H1 (cell line): ENCODE measurements at regions not wholly inside any gene's neighbourhood (a gene's known extent, or its start where the extent isn't known, plus 50 kb on each side); places are given as distances from the start of the nearest gene placed in this dataset.

Experiments used
- CTCF ChIA-PET: fragments of 300-600 bp; sonication (Branson Sonifier 250); formaldehyde crosslinking; loops from one replicate; lab custom pipeline; 2021; ENCODE audit not compliant: partially characterized antibody; lab: Charles Lee
- POLR2A ChIA-PET: fragments of 300-600 bp; sonication (Branson Sonifier 250); formaldehyde crosslinking; loops from one replicate; lab custom pipeline; 2021; ENCODE audit warnings: inconsistent platforms; ENCODE audit not compliant: partially characterized antibody; lab: Charles Lee
- DNase-seq, 2 experiments: peaks; one replicate each; pipeline versions ENCODE4 v3.0.0 to v3.0.0-alpha.2; 2010 to 2022; ENCODE audit warnings: low spot score in 2 of 2, low read depth in 1 of 2, mixed read lengths in 1 of 2
- FAIRE-seq: peaks from 2 replicates; lab custom pipeline; 2011; peaks lifted over from hg19 to GRCh38; lab: Jason Lieb, UNC
- H2AFZ ChIP-seq: 2 replicates; pipeline ENCODE4 v1.8.1; 2012; ENCODE audit warnings: low read length, inconsistent platforms
- H2AK5ac ChIP-seq: 2 replicates; pipeline ENCODE4 v1.6.1; 2013; ENCODE audit warnings: low read depth, low read length
- H2BK120ac ChIP-seq: replicated peaks from 2 replicates; pipeline ENCODE3; 2013; ENCODE audit warnings: low read depth, low read length, inconsistent platforms
- H2BK12ac ChIP-seq: 2 replicates; pipeline ENCODE4 v1.6.1; 2013; ENCODE audit warnings: low read depth, low read length
- H2BK15ac ChIP-seq: 2 replicates; pipeline ENCODE4 v1.6.1; 2013; ENCODE audit warnings: low read length
- H2BK20ac ChIP-seq: 2 replicates; pipeline ENCODE4 v1.6.1; 2013; ENCODE audit warnings: low read length
- H2BK5ac ChIP-seq: 2 replicates; pipeline ENCODE4 v1.6.1; 2013; ENCODE audit warnings: low read depth, low read length
- H3K14ac ChIP-seq: 2 replicates; pipeline ENCODE4 v1.6.1; 2013; ENCODE audit warnings: inconsistent platforms; ENCODE audit not compliant: insufficient read length
- H3K18ac ChIP-seq: 2 replicates; pipeline ENCODE4 v1.6.1; 2013; ENCODE audit warnings: low read length; ENCODE audit errors: extremely low read depth
- H3K23ac ChIP-seq: 2 replicates; pipeline ENCODE4 v1.6.1; 2013; ENCODE audit warnings: inconsistent platforms; ENCODE audit not compliant: insufficient read length
- H3K23me2 ChIP-seq: 2 replicates; pipeline ENCODE4 v1.6.1; 2013; ENCODE audit warnings: low read depth, low read length
- H3K27ac ChIP-seq: 2 replicates; pipeline ENCODE4 v1.6.1; 2011; ENCODE audit warnings: low read depth, low read length, inconsistent platforms
- H3K27me3 ChIP-seq, 4 experiments: replicated peaks in 1 of 4; 1 replicate in 1 of 4; 2 replicates in 3 of 4; pipeline versions ENCODE4 v1.6.1 to v1.8.1; 2011 to 2013; ENCODE audit warnings: low read length in 3 of 4, mild to moderate bottlenecking in 3 of 4, inconsistent platforms in 2 of 4, mixed read lengths in 2 of 4, moderate library complexity in 1 of 4; ENCODE audit not compliant: control insufficient read depth in 3 of 4, insufficient read depth in 3 of 4; ENCODE audit errors: extremely low read depth in 1 of 4
- H3K36me3 ChIP-seq, 4 experiments: 2 replicates each; pipeline versions ENCODE4 v1.6.1 to v1.8.1; 2011 to 2013; ENCODE audit warnings: mild to moderate bottlenecking in 4 of 4, low read length in 3 of 4, moderate library complexity in 2 of 4, control low read depth in 1 of 4, inconsistent platforms in 1 of 4; ENCODE audit not compliant: insufficient read depth in 4 of 4, control insufficient read depth in 2 of 4
- H3K4ac ChIP-seq: replicated peaks from 2 replicates; pipeline ENCODE3; 2013; ENCODE audit warnings: low read length, low read depth, mixed read lengths, inconsistent platforms; ENCODE audit not compliant: insufficient read length
- H3K4me1 ChIP-seq, 4 experiments: replicated peaks in 1 of 4; 1 replicate in 1 of 4; 2 replicates in 3 of 4; pipeline versions ENCODE4 v1.6.1 to v1.8.1; 2011 to 2013; ENCODE audit warnings: low read length in 3 of 4, inconsistent platforms in 2 of 4, mixed read lengths in 1 of 4; ENCODE audit not compliant: insufficient read depth in 4 of 4, control insufficient read depth in 3 of 4
- H3K4me2 ChIP-seq, 2 experiments: 2 replicates each; pipeline versions ENCODE4 v1.6.1 to v1.8.1; 2011 to 2013; ENCODE audit warnings: low read depth in 2 of 2, low read length in 2 of 2, control low read depth in 1 of 2, inconsistent platforms in 1 of 2, mild to moderate bottlenecking in 1 of 2; ENCODE audit not compliant: insufficient read depth in 1 of 2
- H3K4me3 ChIP-seq, 4 experiments: fragments of 200-600, 300-600 bp in 1 of 4; sonication (generic), shearing (Covaris generic), sonication (Bioruptor Twin) in 1 of 4; 2 replicates each; pipeline versions ENCODE4 v1.5.1 to v1.8.1; 2011 to 2016; ENCODE audit warnings: low read length in 4 of 4, low read depth in 3 of 4, control low read depth in 2 of 4, inconsistent platforms in 2 of 4, mild to moderate bottlenecking in 2 of 4, mixed read lengths in 1 of 4, moderate library complexity in 1 of 4; ENCODE audit not compliant: insufficient read depth in 2 of 4; ENCODE audit errors: extremely low read depth in 1 of 4
- H3K56ac ChIP-seq: replicated peaks from 2 replicates; pipeline ENCODE3; 2013; ENCODE audit warnings: low read depth, mild to moderate bottlenecking, mixed read lengths, low read length, inconsistent platforms; ENCODE audit not compliant: insufficient read length
- H3K79me1 ChIP-seq: 2 replicates; pipeline ENCODE4 v1.6.1; 2013; ENCODE audit warnings: low read depth, low read length, control low read depth
- H3K79me2 ChIP-seq, 2 experiments: 2 replicates each; pipeline versions ENCODE4 v1.6.1 to v1.8.1; 2012 to 2013; ENCODE audit warnings: low read length in 2 of 2, mild to moderate bottlenecking in 2 of 2, inconsistent platforms in 1 of 2; ENCODE audit not compliant: insufficient read depth in 2 of 2, control insufficient read depth in 1 of 2
- H3K9ac ChIP-seq, 4 experiments: replicated peaks in 1 of 4; 1 replicate in 1 of 4; 2 replicates in 3 of 4; pipeline versions ENCODE4 v1.6.1 to v1.8.1; 2011 to 2013; ENCODE audit warnings: low read depth in 3 of 4, low read length in 3 of 4, control low read depth in 2 of 4, mild to moderate bottlenecking in 2 of 4, moderate library complexity in 2 of 4, inconsistent platforms in 1 of 4; ENCODE audit errors: extremely low read depth in 1 of 4
- H3K9me3 ChIP-seq, 2 experiments: 2 replicates each; pipeline versions ENCODE4 v1.6.1 to v1.8.1; 2012 to 2013; ENCODE audit warnings: mild to moderate bottlenecking in 2 of 2, moderate library complexity in 2 of 2, control low read depth in 1 of 2, inconsistent platforms in 1 of 2, low read depth in 1 of 2, low read length in 1 of 2, mixed read lengths in 1 of 2; ENCODE audit not compliant: insufficient read depth in 2 of 2
- H4K20me1 ChIP-seq, 2 experiments: replicated peaks in 1 of 2; 2 replicates each; pipeline versions ENCODE3 to v1.8.1; 2011 to 2013; ENCODE audit warnings: inconsistent platforms in 2 of 2, low read length in 2 of 2, mild to moderate bottlenecking in 1 of 2; ENCODE audit not compliant: insufficient read depth in 2 of 2, control insufficient read depth in 1 of 2
- H4K5ac ChIP-seq: 2 replicates; pipeline ENCODE4 v1.6.1; 2013; ENCODE audit warnings: low read length, low read depth, mixed read lengths, inconsistent platforms; ENCODE audit not compliant: insufficient read length
- H4K8ac ChIP-seq: 2 replicates; pipeline ENCODE4 v1.8.0; 2013; ENCODE audit warnings: mild to moderate bottlenecking, moderate library complexity, low read length, inconsistent platforms; ENCODE audit not compliant: insufficient read depth; ENCODE audit errors: extremely low read depth
- H4K91ac ChIP-seq: replicated peaks from 2 replicates; pipeline ENCODE3; 2013; ENCODE audit warnings: low read length, mixed read lengths, inconsistent platforms; ENCODE audit not compliant: insufficient read length
- ASH2L ChIP-seq: fragments of 200-600, 300-600 bp; sonication (generic); IDR thresholded peaks from one replicate; pipeline ENCODE4 v1.7.1; 2017; ENCODE audit warnings: low read length
- BCL11A ChIP-seq, 2 experiments: IDR thresholded peaks; one replicate each; pipeline ENCODE4 v1.6.1; 2011; ENCODE audit warnings: low read depth in 2 of 2, low read length in 2 of 2, mild to moderate bottlenecking in 2 of 2
- CBX8 ChIP-seq: fragments of 300-800, 300-1000 bp; sonication (generic); IDR thresholded peaks from 2 replicates; pipeline ENCODE4 v1.7.1; 2016; ENCODE audit warnings: low read depth, low read length, borderline replicate concordance
- EZH2 ChIP-seq: fragments of 200-600 bp; sonication (generic); IDR thresholded peaks from 2 replicates; pipeline ENCODE4 v1.7.1; 2012; ENCODE audit warnings: low read depth, mild to moderate bottlenecking, moderate library complexity, low read length, inconsistent platforms; ENCODE audit not compliant: severe bottlenecking
- FOSL1 ChIP-seq: IDR thresholded peaks from 2 replicates; pipeline ENCODE4 v1.6.1; 2011; ENCODE audit warnings: mild to moderate bottlenecking, low read depth, low read length, moderate library complexity; ENCODE audit not compliant: insufficient read depth
- JUND ChIP-seq: IDR thresholded peaks from 2 replicates; pipeline ENCODE4 v1.6.1; 2011; ENCODE audit warnings: mild to moderate bottlenecking, improper control_type of control experiment, low read length
- POU5F1 ChIP-seq: IDR thresholded peaks from 2 replicates; pipeline ENCODE4 v1.6.1; 2011; ENCODE audit warnings: low read depth, mild to moderate bottlenecking, low read length, moderate library complexity
- RFX5 ChIP-seq: IDR thresholded peaks from 2 replicates; pipeline ENCODE4 v1.6.1; 2011; ENCODE audit warnings: low read depth, low read length, improper control_type of control experiment, borderline replicate concordance
- RXRA ChIP-seq: IDR thresholded peaks from 2 replicates; pipeline ENCODE4 v1.6.1; 2011; ENCODE audit warnings: low read depth, mild to moderate bottlenecking, low read length, moderate library complexity; ENCODE audit not compliant: insufficient read depth
- SP2 ChIP-seq: IDR thresholded peaks from 2 replicates; pipeline ENCODE4 v1.6.1; 2012; ENCODE audit warnings: mild to moderate bottlenecking, low read length, inconsistent platforms
- WGBS, 2 experiments: shearing (Covaris generic) in 1 of 2; methylation state at CpG; one replicate each; pipeline versions ENCODE4 v1.1.6 to v1.1.7; 2013 to 2015; ENCODE audit warnings: low lambda C conversion rate in 2 of 2, mixed read lengths in 2 of 2, inconsistent platforms in 1 of 2, low coverage in 1 of 2, missing lambda C conversion rate in 1 of 2; ENCODE audit not compliant: insufficient replicate concordance in 2 of 2, insufficient coverage in 1 of 2, insufficient read length in 1 of 2; ENCODE audit errors: extremely low coverage in 1 of 2, missing lambda C conversion rate in 1 of 2; 5-methylcytosine and 5-hydroxymethylcytosine counted together
- TF ChIP-seq, protein P1 (sequence below): IDR thresholded peaks from 2 replicates; pipeline ENCODE4 v1.6.1; 2012; ENCODE audit warnings: inconsistent platforms

DNA sequence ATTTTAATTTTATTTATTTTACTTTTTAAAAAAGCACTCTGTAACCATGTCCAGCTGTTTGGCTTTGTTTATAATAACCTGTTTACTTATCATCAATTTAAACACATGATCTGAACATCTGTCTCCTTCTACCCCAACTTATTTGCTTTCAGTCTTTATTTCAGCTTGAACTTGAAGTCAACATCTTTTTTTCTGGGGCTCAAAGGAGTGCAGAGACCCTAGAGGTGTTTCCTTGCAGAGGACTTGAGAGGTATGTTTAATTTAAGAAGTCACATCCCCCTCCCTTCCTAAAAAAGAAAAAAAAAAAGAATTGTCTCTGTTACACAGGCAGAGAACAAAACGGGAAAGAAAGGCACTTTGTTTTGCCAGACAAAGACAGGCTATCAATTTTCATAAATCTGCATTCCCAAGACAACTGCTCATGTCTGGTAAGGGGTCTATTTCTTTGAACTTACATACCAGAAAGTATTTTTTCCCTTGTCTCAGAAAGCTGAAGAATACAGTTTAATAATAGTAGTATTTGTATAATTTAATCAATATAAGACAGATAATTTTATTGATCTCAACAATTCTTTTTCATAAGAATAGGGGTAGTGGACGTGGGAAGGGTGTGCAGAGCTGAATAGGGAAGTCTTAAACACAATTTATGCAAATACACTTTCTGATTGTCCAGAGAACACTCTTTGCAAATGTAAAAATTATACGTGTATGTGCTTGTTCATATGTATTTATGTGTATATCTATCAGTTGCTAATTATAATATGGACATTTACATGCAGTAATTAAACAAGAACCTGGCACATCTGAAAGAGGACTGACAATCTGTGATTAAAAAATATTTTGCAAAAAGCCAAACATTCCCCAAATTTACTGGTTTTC lies 109.7 kb upstream of the PDZRN3 start:
- H2BK120ac ChIP-seq = no peak overlapping the region
- H3K79me2 ChIP-seq = no peaks in the 10 kb centered on the region
- no peak overlapping the region for H3K27ac ChIP-seq
- no peaks in the 10 kb centered on the region for H3K79me1 ChIP-seq
- no peaks in the 10 kb centered on the region for H3K27me3 ChIP-seq
- ChIA-PET POLR2A (interaction anchor here (0.7 kb wide), 1 partner anchor 15 kb away, joined by 3 read pairs; no protein-coding TSS in a partner anchor), CTCF (interaction anchor here (0.6 kb wide), 1 partner anchor 587 kb away, joined by 3 read pairs; no protein-coding TSS in a partner anchor)
- no peak overlapping the region for H3K4me3 ChIP-seq
- H2AK5ac ChIP-seq = no peak overlapping the region
- no peak overlapping the region for H2AFZ ChIP-seq
- H2BK5ac ChIP-seq = no peak overlapping the region
- WGBS, 2 experiments = 64% methylated on average over 3 of the region's 3 CpGs; no CpG with 5 or more reads in 1 of the 2 experiments
- FAIRE-seq (no peak), DNase-seq (no peak)
- H3K23me2 ChIP-seq = no peaks in the 10 kb centered on the region
- H3K9ac ChIP-seq = no peak overlapping the region
- H4K20me1 ChIP-seq = no peaks in the 10 kb centered on the region
- no peaks in the 10 kb centered on the region for H3K9me3 ChIP-seq
- H2BK20ac ChIP-seq = no peak overlapping the region
- H2BK15ac ChIP-seq = no peak overlapping the region
- H3K4me2 ChIP-seq = no peak overlapping the region
- H3K56ac ChIP-seq = no peak overlapping the region
- H3K4me1 ChIP-seq = peaks cover 0 to 7% (median 4%) of the 10 kb centered on the region in 4 experiments; a peak in 3 of 7 replicates
- no peak overlapping the region for H4K8ac ChIP-seq
- no peak for TF ChIP-seq JUND
- TF ChIP-seq RXRA = no peak
- no peak for TF ChIP-seq BCL11A (IDR thresholded peaks at IDR 0.05; ENCODE audit: low read depth in 2 of 2, low read length in 2 of 2)
- TF ChIP-seq EZH2 = no peak
- no peak for TF ChIP-seq RFX5
- TF ChIP-seq CBX8 = no peak
- TF ChIP-seq ASH2L = no peak
- TF ChIP-seq POU5F1 = no peak
- TF ChIP-seq, protein P1, sequence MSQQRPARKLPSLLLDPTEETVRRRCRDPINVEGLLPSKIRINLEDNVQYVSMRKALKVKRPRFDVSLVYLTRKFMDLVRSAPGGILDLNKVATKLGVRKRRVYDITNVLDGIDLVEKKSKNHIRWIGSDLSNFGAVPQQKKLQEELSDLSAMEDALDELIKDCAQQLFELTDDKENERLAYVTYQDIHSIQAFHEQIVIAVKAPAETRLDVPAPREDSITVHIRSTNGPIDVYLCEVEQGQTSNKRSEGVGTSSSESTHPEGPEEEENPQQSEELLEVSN = no peak
- no peak for TF ChIP-seq SP2
- TF ChIP-seq FOSL1 = no peak
- H3K4ac ChIP-seq = no peak overlapping the region
- H4K5ac ChIP-seq = no peak overlapping the region
- H3K23ac ChIP-seq = no peak overlapping the region
- H3K14ac ChIP-seq = no peak overlapping the region
- H2BK12ac ChIP-seq = no peak overlapping the region
- no peak overlapping the region for H3K18ac ChIP-seq
- H4K91ac ChIP-seq = no peak overlapping the region
- no peaks in the 10 kb centered on the region for H3K36me3 ChIP-seq
